Natural killer cell (primary cell): ENCODE measurements at regions not wholly inside any gene's neighbourhood (a gene's known extent, or its start where the extent isn't known, plus 50 kb on each side); places are given as distances from the start of the nearest gene placed in this dataset.

Experiments
- ATAC-seq, 3 donors: fragments of 150-1000 bp in 2 of 3; fragments of 200-7000 bp in 1 of 3; cut with Tn5 transposase; 1 replicate in 1 of 3; 2 replicates in 2 of 3; pipeline ENCODE4 v1.10.0; 2021; ENCODE audit warnings: mild to moderate bottlenecking in 2 of 3, moderate library complexity in 2 of 3
- DNase-seq, 2 donors: peaks; one replicate each; pipeline versions ENCODE4 v3.0.0 to v3.0.0-alpha.2; 2013 to 2021; ENCODE audit warnings: mixed read lengths in 1 of 2
- H3K27ac ChIP-seq: one replicate; pipeline ENCODE4 v1.5.1; 2013; ENCODE audit warnings: mild to moderate bottlenecking, low read length
- H3K27me3 ChIP-seq: one replicate; pipeline ENCODE4 v1.6.1; 2013; ENCODE audit warnings: low read length; ENCODE audit not compliant: control insufficient read depth, insufficient read depth
- H3K36me3 ChIP-seq: one replicate; pipeline ENCODE4 v1.6.1; 2013; ENCODE audit warnings: low read length; ENCODE audit not compliant: control insufficient read depth, insufficient read depth
- H3K4me1 ChIP-seq: one replicate; pipeline ENCODE4 v1.6.1; 2013; ENCODE audit warnings: low read length; ENCODE audit not compliant: control insufficient read depth, insufficient read depth
- H3K4me3 ChIP-seq: one replicate; pipeline ENCODE4 v1.5.1; 2013; ENCODE audit warnings: low read length
- H3K9me3 ChIP-seq: one replicate; pipeline ENCODE4 v1.6.1; 2013; ENCODE audit warnings: low read length; ENCODE audit not compliant: control insufficient read depth, insufficient read depth
- H3K27ac Mint-ChIP-seq, 2 donors: one replicate each; pipeline ENCODE4 v1.8.0; 2022; ENCODE audit warnings: mild to moderate bottlenecking in 2 of 2, mixed read lengths in 2 of 2, moderate library complexity in 1 of 2
- H3K27me3 Mint-ChIP-seq, 2 donors: one replicate each; pipeline ENCODE4 v1.8.0; 2022; ENCODE audit warnings: low read depth in 2 of 2, mixed read lengths in 2 of 2
- H3K36me3 Mint-ChIP-seq: one replicate; pipeline ENCODE4 v1.8.0; 2022; ENCODE audit warnings: mixed read lengths
- H3K4me1 Mint-ChIP-seq, 2 donors: one replicate each; pipeline ENCODE4 v1.8.0; 2022; ENCODE audit warnings: mixed read lengths in 2 of 2
- H3K4me3 Mint-ChIP-seq: one replicate; pipeline ENCODE4 v1.8.0; 2022; ENCODE audit warnings: mild to moderate bottlenecking, moderate library complexity, mixed read lengths
- H3K9me3 Mint-ChIP-seq, 2 donors: one replicate each; pipeline ENCODE4 v1.8.0; 2022; ENCODE audit warnings: mixed read lengths in 2 of 2
- CTCF ChIP-seq: fragments of 200-600 bp; IDR thresholded peaks from one replicate; pipeline ENCODE4 v1.8.0; 2022; ENCODE audit warnings: antibody characterized with exemption
- WGBS: methylation state at CpG from one replicate; pipeline ENCODE4 v1.1.7; 2013; ENCODE audit warnings: missing lambda C conversion rate; ENCODE audit not compliant: insufficient coverage; 5-methylcytosine and 5-hydroxymethylcytosine counted together
- intact Hi-C: fragments of 100-400 bp; cut with micrococcal nuclease; formaldehyde crosslinking; loops from one replicate; pipeline ENCODE4 v1.14.2; 2022

DNA sequence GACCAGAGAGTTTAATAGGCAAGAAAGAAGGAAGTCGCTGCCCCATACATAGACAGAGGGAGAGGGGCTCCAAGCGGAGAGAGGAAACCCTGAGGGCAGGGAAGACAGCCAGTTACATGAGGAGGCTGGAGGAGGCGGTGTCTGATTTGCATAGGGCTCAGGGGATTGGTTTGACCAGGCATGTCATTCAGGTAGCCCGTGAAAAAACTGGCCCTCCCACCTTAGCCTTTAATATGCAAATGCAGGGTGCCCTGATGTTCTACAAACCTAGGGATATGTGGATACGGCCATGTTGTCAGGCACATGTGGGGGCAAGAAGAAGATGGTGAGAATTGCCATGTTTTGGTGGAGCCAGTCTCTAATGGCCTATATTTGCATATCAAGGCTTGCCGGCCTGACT, 1461.6 kb downstream of the PCDH9 start:
- Mint-ChIP-seq H3K36me3 (no peaks in the 10 kb centered on the region), H3K27me3 (no peaks in the 10 kb centered on the region), H3K4me3 (no peak overlapping the region), H3K4me1 (no peaks in the 10 kb centered on the region), H3K9me3 (peaks cover 9 to 11% of the 10 kb centered on the region in 2 donors), H3K27ac (no peak overlapping the region)
- H3K36me3 ChIP-seq = no peaks in the 10 kb centered on the region
- intact Hi-C loops = no loop called here
- peaks cover 8% of the 10 kb centered on the region for H3K9me3 ChIP-seq
- H3K27me3 ChIP-seq = no peaks in the 10 kb centered on the region
- no peak overlapping the region for H3K4me3 ChIP-seq
- ATAC-seq (no peak), DNase-seq (no peak)
- 76% methylated on average over 6 of the region's 6 CpGs for WGBS
- TF ChIP-seq CTCF = no peak
- no peak overlapping the region for H3K27ac ChIP-seq
- H3K4me1 ChIP-seq = no peaks in the 10 kb centered on the region

- intact Hi-C loops = no loop called here
- WGBS = 64% methylated on average over 3 of the region's 4 CpGs
- Mint-ChIP-seq H3K27ac (no peak overlapping the region), H3K27me3 (no peaks in the 10 kb centered on the region), H3K9me3 (peaks cover 16 to 22% of the 10 kb centered on the region in 2 donors), H3K36me3 (peaks cover 7% of the 10 kb centered on the region), H3K4me3 (no peak overlapping the region), H3K4me1 (no peaks in the 10 kb centered on the region)
- H3K36me3 ChIP-seq = no peaks in the 10 kb centered on the region
- H3K4me1 ChIP-seq = no peaks in the 10 kb centered on the region
- H3K9me3 ChIP-seq = peaks cover 4% of the 10 kb centered on the region
- H3K27me3 ChIP-seq = no peaks in the 10 kb centered on the region
- no peak overlapping the region for H3K27ac ChIP-seq
- H3K4me3 ChIP-seq = no peak overlapping the region
- TF ChIP-seq CTCF = no peak
- ATAC-seq (no peak), DNase-seq (no peak)
These were observed 1466.3 kb downstream of the PCDH9 start for GRCh38 chr13:65763811-65764210.

- intact Hi-C loops = no loop called here
- H3K36me3 ChIP-seq = no peaks in the 10 kb centered on the region
- H3K4me1 ChIP-seq = no peaks in the 10 kb centered on the region
- TF ChIP-seq CTCF = no peak
- no peak overlapping the region for H3K27ac Mint-ChIP-seq
- no peak overlapping the region for H3K4me3 Mint-ChIP-seq
- DNase-seq (no peak), ATAC-seq (no peak)
- H3K9me3 ChIP-seq = peaks cover 11% of the 10 kb centered on the region
- H3K4me1 Mint-ChIP-seq = no peaks in the 10 kb centered on the region
- peaks cover 10% of the 10 kb centered on the region for H3K36me3 Mint-ChIP-seq
- H3K9me3 Mint-ChIP-seq = peaks cover 15 to 24% of the 10 kb centered on the region in 2 donors
- no peaks in the 10 kb centered on the region for H3K27me3 ChIP-seq
- no peak overlapping the region for H3K4me3 ChIP-seq
- H3K27ac ChIP-seq = no peak overlapping the region
- H3K27me3 Mint-ChIP-seq = no peaks in the 10 kb centered on the region
These were observed 1468.1 kb downstream of the PCDH9 start for GRCh38 chr13:65762012-65762411.

GRCh38 chr13:65756071-65756671, 1474.0 kb downstream of the PCDH9 start:
- H3K9me3 ChIP-seq = peaks cover 11% of the 10 kb centered on the region
- H3K4me3 ChIP-seq = no peak overlapping the region
- Mint-ChIP-seq H3K27me3 (no peaks in the 10 kb centered on the region), H3K9me3 (peaks cover 15 to 26% of the 10 kb centered on the region in 2 donors), H3K27ac (no peak overlapping the region), H3K4me3 (no peak overlapping the region), H3K4me1 (no peaks in the 10 kb centered on the region), H3K36me3 (peaks cover 10% of the 10 kb centered on the region)
- TF ChIP-seq CTCF = no peak
- no peaks in the 10 kb centered on the region for H3K36me3 ChIP-seq
- 82% methylated on average over 5 of the region's 5 CpGs for WGBS
- no peaks in the 10 kb centered on the region for H3K4me1 ChIP-seq
- DNase-seq (no peak), ATAC-seq (no peak)
- no peaks in the 10 kb centered on the region for H3K27me3 ChIP-seq
- H3K27ac ChIP-seq = no peak overlapping the region
- intact Hi-C loops = no loop called here
